GM18861 (cell line): ENCODE measurements at regions not wholly inside any gene's neighbourhood (a gene's known extent, or its start where the extent isn't known, plus 50 kb on each side); places are given as distances from the start of the nearest gene placed in this dataset.

Experiments used
- ATAC-seq: cut with Tn5 transposase; IDR thresholded peaks from one replicate; pipeline ENCODE4 v1.9.1; 2021; ENCODE audit not compliant: unreplicated experiment

DNA sequence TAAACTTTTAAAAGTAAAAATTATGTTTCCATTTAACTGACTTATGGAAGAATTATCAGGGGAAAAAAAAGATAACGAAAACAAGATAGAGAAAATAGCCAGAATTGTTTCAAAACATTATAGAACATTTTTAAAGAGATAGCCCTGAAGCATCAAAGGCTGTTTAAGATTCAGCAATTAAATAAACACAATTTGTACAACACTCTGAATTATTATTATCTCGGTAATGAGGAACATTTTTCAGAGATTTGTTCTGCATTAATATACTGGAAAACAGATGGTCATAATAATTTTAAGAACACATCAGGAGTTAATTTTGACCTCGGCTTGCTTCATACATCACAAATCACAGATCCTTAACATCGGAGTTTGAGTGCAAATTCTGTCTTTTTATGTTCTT is 643.8 kb downstream of the SORCS1 start:
- ATAC-seq: no peak

DNA sequence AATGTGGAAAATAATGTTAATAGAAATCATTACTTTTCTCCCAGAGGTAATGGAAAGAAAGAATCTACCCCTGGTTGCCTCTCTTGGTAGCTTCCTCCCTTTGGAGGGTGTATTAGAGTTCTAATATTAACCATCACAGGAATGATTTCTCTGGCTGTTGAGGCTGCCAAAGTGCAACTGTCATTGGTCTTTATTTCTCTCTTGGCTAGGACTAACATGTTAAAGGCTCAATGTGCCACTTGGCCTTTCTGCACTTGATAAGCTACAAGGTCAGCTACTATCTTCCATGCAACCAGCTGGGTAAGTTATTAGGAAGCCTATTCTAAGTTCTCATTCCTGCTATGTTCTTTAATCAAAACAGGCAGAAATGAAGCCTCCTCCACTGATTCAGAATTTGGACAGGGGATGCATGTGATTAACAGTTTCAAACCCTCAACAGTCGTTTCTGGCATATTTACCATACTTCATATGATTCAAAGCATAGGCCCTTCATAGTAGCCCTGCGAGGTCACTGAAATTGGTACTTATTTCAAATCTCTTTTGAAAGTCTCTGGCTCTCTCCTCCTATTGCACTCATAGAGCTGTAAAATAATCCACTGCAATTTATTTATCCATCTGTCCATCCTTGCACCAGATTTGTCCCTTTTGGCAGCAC is 645.0 kb downstream of the SORCS1 start:
- no peak for ATAC-seq

- ATAC-seq: no peak
Observed at GRCh38 chr10:106515206-106515790, 649.2 kb downstream of the SORCS1 start.

DNA sequence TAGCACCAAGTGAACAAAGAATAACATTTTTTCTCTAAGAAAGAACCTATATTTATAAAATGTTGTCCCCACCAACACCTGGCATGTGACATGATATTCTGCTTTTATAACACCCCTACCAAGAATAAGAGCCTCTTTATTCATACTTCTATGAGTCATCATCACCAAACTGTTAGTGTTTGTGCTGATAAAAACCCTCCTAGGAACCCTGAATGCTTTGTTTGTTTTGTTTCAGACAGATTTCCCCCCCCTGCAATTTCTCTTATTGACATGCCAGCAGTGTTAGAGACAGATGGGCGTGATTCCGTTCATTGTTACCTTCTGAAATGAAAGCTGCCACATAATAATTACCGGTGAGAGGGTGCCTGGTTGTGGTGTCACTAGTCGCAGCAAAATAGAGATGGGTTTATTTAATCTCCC is 651.1 kb downstream of the SORCS1 start:
- no peak for ATAC-seq

- no peak for ATAC-seq
Observed at GRCh38 chr10:106511917-106512316, 652.6 kb downstream of the SORCS1 start.

DNA sequence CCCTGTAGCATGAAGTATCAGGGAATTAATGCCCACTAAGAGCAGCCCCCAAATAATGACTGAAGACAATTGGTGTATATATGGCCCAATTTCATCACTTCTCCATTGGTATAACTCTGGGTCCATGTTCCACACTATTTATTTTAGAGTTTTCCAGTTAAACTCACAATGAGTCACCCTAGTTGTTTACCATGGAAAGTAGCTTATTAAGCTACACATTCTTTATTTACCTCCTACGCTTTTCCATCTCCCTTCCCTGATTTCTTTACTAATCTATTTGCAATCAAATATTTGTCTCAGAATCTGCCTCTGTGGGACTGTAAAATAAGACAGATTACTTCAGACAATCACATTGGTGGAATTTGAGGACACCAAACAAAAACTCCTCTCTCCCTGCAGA is 655.6 kb downstream of the SORCS1 start:
- no peak for ATAC-seq

DNA sequence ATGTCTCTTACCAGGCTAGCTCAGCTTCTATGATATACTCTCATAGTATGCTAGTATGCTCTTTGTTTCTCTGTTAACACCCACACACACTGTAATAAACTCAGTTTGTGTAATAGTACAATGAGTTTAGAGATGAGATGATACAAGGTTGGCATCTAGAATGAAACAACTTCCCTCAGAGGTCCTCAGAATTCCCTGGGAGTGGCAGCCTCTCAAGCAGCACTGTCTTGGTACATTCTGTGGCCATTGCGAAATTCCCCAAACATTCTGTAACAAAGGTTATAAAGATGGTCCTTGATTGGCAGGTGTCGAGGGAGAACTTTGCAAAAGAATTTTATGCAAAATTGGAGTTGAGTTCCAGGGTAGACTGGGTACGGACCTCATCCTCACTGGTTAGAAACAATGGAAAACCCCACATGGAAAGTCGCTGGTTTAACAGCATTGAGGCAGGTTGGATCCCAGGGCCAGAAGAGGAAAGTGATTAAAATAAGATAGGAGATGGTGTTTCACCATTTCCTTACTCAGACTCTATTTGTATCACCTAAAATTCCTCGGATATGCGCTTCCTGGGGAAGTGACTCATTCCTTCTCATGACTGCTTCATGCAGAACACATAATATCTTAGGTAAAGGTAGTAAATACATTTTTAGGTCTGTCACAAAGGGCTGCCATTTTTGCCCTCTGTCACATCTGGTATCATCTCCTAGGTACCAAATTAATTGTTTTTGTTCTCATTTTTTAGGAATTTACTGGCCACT is 657.8 kb downstream of the SORCS1 start:
- ATAC-seq: no peak

DNA sequence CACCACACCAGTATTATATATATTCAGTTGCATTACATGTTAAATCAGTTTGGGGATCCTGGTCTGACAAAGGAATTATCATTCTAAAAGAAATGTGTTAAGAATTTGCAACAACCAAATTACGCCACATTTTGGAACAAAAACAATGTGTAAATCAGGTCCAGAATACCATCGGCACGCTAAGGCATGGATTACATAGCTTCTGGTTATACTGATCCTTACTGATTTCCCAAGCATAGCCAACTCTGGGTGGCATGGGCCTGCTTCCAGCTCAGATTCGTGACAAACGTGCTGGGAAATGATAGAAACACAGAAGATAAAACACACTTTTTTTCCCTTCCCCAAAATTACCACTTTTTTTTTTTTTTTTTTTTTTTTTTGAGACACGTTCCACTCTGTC is 660.0 kb downstream of the SORCS1 start:
- ATAC-seq: no peak

DNA sequence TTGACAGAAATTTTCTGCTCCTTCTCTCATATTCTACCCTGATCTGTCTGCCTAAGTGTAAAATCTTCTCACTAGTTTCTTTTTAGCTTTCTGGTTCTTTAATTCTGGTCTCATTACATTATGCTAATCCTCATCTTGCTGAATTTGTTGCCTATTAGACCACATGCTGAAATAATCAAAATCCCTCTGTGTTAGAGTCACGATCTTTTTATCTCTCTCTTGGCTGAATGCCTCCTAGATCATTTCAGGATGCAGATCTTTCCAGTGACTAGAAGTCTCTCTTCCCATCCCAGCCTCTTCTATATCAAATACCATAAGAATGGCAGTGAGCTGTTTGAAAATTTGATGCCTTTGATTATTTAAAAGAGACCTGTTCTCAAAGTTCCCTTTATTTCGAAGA is 661.9 kb downstream of the SORCS1 start:
- ATAC-seq: no peak

DNA sequence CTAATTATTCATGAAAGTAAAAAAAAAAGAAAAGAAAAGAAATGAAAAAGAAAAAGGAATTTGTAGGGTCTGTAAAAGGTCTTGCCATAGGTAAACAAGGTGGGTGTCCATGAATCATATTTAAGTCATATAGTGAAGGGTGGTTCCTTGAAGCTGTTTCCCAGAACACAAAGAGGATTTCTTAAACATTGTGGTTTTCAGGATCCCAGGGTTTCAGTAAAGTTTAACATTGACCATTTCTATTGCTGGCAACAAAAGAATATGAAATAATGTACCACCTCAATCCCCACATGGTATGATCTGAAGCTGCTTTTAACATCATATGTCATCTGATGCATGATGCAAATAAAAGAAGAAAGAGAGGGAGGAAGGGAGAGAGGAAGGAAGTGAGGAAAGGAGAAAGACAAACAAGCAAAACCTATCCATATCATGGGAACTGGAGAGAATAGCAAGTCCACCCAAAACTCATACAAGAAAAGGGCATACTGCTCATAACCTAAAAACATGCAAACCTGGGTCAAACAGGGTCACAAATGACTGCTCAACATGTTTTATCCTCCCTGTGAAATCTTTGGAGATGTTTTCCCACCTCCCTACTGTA is 663.5 kb downstream of the SORCS1 start:
- no peak for ATAC-seq

DNA sequence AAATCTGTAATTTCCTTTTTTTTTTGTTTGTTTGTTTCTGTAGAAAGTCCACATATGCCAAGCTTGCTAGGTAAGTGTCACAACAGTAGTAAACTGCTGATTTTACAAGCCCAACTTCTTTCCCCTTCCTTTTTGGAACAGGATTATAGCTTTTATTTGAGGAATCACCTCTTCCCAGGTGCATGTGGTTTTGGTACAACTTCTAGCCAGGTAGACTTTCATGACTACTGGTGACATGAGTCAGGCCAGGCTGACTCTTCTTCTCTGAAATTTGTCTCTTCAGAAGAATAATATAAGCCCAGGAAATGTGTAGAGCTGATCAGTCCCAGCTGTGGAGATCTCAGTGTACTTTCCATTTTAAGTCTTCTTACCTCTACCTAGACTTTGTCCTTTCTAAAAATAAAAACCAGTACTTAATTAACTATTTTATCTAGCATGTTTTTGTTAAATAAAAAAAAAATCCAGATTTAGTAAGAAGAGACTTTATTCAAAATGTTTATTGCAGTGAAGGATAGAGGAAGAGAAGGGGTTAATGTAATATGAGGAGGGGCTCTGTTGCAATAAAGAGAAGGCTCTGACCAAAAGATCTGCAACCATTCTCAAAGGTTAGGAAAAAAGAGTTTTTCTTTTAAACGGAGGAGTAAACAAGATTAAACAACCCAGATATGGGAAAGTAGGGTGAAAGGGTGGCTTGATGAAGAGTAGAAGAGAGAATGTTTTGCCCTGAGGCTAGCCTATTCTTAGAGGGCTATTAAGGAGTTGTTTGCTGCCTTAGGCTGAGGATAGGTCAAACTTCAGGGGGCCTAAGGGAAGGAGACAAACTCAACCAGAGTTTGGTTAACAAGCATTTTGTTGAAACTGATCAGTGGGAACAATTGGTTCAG is 664.2 kb downstream of the SORCS1 start:
- ATAC-seq: no peak

- no peak for ATAC-seq
Observed at GRCh38 chr10:106499448-106499847, 665.1 kb downstream of the SORCS1 start.

GRCh38 chr10:106498675-106499074 is 665.8 kb downstream of the SORCS1 start:
- no peak for ATAC-seq

- ATAC-seq: no peak
Observed at GRCh38 chr10:106495931-106496330, 668.6 kb downstream of the SORCS1 start.

DNA sequence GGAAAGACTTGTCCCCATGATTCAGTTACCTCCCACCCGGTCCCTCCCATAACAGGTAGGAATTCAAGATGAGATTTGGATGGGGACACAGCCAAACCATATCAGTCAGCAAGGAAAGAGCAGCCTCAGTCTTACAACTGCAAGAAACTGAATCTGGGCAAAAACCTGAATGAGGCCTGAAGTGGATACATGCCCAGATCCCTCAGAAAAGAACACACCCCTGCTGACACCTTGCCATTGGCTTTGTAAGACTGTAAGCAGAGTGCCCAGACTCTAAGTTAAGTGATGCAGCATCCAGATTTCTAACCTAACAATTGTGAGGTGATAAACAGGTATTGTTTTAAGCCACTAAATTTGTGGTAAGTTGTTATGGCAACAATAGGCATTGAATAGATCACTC is 670.8 kb downstream of the SORCS1 start:
- ATAC-seq: no peak

GRCh38 chr10:106493226-106493625 is 671.3 kb downstream of the SORCS1 start:
- no peak for ATAC-seq

- ATAC-seq: no peak
Observed at GRCh38 chr10:106487726-106488125, 676.8 kb downstream of the SORCS1 start.

DNA sequence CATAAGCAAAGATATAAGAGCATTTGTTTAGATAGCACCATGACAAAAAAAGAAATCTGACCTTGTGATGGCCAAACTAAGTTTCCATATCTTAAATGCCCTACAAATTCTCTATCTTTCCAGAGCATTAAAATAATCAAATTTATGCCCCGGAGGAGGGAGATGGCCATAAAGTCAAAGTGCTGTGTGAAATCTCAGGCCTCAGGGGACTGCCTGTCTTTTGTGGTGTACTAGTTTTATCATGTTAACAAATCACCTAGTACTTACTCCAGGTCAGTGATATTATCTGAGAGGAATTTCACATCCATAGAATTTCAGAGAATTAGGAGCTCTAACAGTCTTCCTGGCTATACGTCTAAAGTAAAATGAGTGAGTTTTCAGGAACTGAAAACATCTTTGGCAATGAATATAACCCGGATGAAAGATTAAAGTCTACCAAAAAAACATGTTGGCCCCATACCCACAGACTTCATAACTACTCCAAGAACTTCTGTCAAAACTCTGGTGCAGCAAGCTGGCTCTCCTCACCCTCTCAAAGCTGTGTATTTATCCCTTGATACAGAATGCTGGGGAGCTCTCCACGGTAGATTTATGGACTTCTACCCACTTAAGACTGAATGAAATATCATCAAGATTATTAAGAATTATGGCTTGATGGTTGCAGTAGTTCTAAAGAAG is 682.8 kb downstream of the SORCS1 start:
- ATAC-seq: no peak

- ATAC-seq: no peak
Observed at GRCh38 chr10:106479636-106480035, 684.9 kb downstream of the SORCS1 start.

- no peak for ATAC-seq
Observed at GRCh38 chr10:106474876-106475275, 689.6 kb downstream of the SORCS1 start.
